Panc1 (cell line): ENCODE measurements at regions not wholly inside any gene's neighbourhood (a gene's known extent, or its start where the extent isn't known, plus 50 kb on each side); places are given as distances from the start of the nearest gene placed in this dataset.

ENCODE experiments used
- ATAC-seq: fragments of 200-7000 bp; cut with Tn5 transposase; 2 replicates; pipeline ENCODE4 v1.9.1; 2020; ENCODE audit warnings: mild to moderate bottlenecking, moderate library complexity
- BruUV-seq: library from RNA; stranded (reverse); fragments of 400-500 nt; replicated peaks from 2 replicates; lab custom pipeline; 2021; lab: Mats Ljungman, UMichigan
- CTCF ChIA-PET: fragments of 300-600 bp; sonication (Branson Sonifier 250); formaldehyde crosslinking; loops from one replicate; lab custom pipeline; 2022; ENCODE audit warnings: antibody characterized with exemption; lab: Charles Lee
- POLR2A ChIA-PET: fragments of 300-600 bp; sonication (Branson Sonifier 250); formaldehyde crosslinking; loops from one replicate; lab custom pipeline; 2022; ENCODE audit warnings: antibody characterized with exemption; lab: Charles Lee
- DNase-seq: peaks from one replicate; pipeline ENCODE4 v3.0.0-alpha.2; 2010; ENCODE audit warnings: low read depth, low spot score
- H3K27ac ChIP-seq: 2 replicates; pipeline ENCODE4 v1.5.1; 2011; ENCODE audit warnings: mild to moderate bottlenecking, low read length, inconsistent platforms
- H3K27me3 ChIP-seq: fragments of 200-500 bp; sonication (Bioruptor generic); 2 replicates; pipeline ENCODE4 v1.6.0; 2014; ENCODE audit warnings: low read length, inconsistent platforms; ENCODE audit not compliant: control insufficient read depth, insufficient read depth
- H3K36me3 ChIP-seq: fragments of 200-500 bp; sonication (Bioruptor generic); 2 replicates; pipeline ENCODE4 v1.5.1; 2014; ENCODE audit warnings: inconsistent platforms, mild to moderate bottlenecking, low read length, moderate library complexity; ENCODE audit not compliant: control insufficient read depth, insufficient read depth
- H3K4me1 ChIP-seq: 2 replicates; pipeline ENCODE4 v1.5.1; 2011; ENCODE audit warnings: inconsistent platforms, mild to moderate bottlenecking, low read length, moderate library complexity; ENCODE audit not compliant: control insufficient read depth, insufficient read depth
- H3K4me3 ChIP-seq, 2 experiments: 2 replicates each; pipeline ENCODE4 v1.5.1; 2011 to 2012; ENCODE audit warnings: low read depth in 2 of 2, low read length in 2 of 2, mild to moderate bottlenecking in 2 of 2, inconsistent platforms in 1 of 2, moderate library complexity in 1 of 2
- H3K9me3 ChIP-seq: fragments of 200-500 bp; sonication (Bioruptor generic); 2 replicates; pipeline ENCODE4 v1.5.1; 2014; ENCODE audit warnings: low read depth, mild to moderate bottlenecking, inconsistent platforms, low read length, moderate library complexity; ENCODE audit not compliant: control insufficient read depth, insufficient read depth
- CTCF ChIP-seq: fragments of 450-650 bp; IDR thresholded peaks from 2 replicates; pipeline ENCODE4 v1.5.1; 2017; ENCODE audit warnings: mild to moderate bottlenecking
- POLR2AphosphoS5 ChIP-seq: IDR thresholded peaks from 2 replicates; pipeline ENCODE4 v1.6.1; 2012; ENCODE audit warnings: mild to moderate bottlenecking, low read depth, low read length, moderate library complexity
- REST ChIP-seq, 2 experiments: IDR thresholded peaks; 2 replicates each; pipeline ENCODE4 v1.6.1; 2011 to 2012; ENCODE audit warnings: low read depth in 2 of 2, control low read depth in 1 of 2, low read length in 1 of 2, mild to moderate bottlenecking in 1 of 2, moderate library complexity in 1 of 2; ENCODE audit not compliant: insufficient read depth in 1 of 2
- SIN3A ChIP-seq: IDR thresholded peaks from 2 replicates; pipeline ENCODE4 v1.6.1; 2012; ENCODE audit warnings: low read depth, mild to moderate bottlenecking, low read length, moderate library complexity, borderline replicate concordance; ENCODE audit not compliant: insufficient read depth
- TCF7L2 ChIP-seq: IDR thresholded peaks from 2 replicates; pipeline ENCODE4 v1.6.1; 2011; ENCODE audit warnings: mild to moderate bottlenecking, low read depth, low read length, inconsistent platforms
- in situ Hi-C: cut with HindIII; loops from 2 replicates; pipeline ENCODE4 v1.10.0; 2016; ENCODE audit warnings: low sequenced_read_pairs, low pct_unique_long_range_greater_than_20kb
- intact Hi-C: fragments of 100-400 bp; cut with micrococcal nuclease; formaldehyde crosslinking; loops from one replicate; pipeline ENCODE4 v1.10.0; 2022; ENCODE audit not compliant: unreplicated experiment

- Histone ChIP-seq H3K27ac (no peak overlapping the region), H3K36me3 (no peaks in the 10 kb centered on the region), H3K4me3 (no peak overlapping the region), H3K27me3 (no peaks in the 10 kb centered on the region), H3K9me3 (no peaks in the 10 kb centered on the region), H3K4me1 (peaks cover 12% of the 10 kb centered on the region)
- TF ChIP-seq SIN3A (no peak), TCF7L2 (no peak), POLR2AphosphoS5 (no peak), CTCF (no peak), REST (IDR thresholded peaks at IDR 0.05; ENCODE audit: insufficient read depth in 1 of 2, low read depth in 2 of 2, low read length in 1 of 2) (no peak)
- ChIA-PET CTCF (no interaction called here), POLR2A (no interaction called here)
- in situ Hi-C loops (no loop called here), intact Hi-C loops (no loop called here)
- ATAC-seq (no peak), DNase-seq (no peak)
- BruUV-seq, result no TSS peak
These were observed 69.4 kb upstream of the GPC1 start for GRCh38 chr2:240365971-240366471.

- Histone ChIP-seq H3K4me1 (peaks cover 12% of the 10 kb centered on the region), H3K27ac (no peak overlapping the region), H3K4me3 (no peak overlapping the region), H3K36me3 (no peaks in the 10 kb centered on the region), H3K27me3 (no peaks in the 10 kb centered on the region), H3K9me3 (no peaks in the 10 kb centered on the region)
- DNase-seq (no peak), ATAC-seq (no peak)
- ChIA-PET POLR2A (no interaction called here), CTCF (no interaction called here)
- BruUV-seq, result no TSS peak
- intact Hi-C loops (no loop called here), in situ Hi-C loops (no loop called here)
- no peak for TF ChIP-seq SIN3A
- TF ChIP-seq POLR2AphosphoS5, result no peak
- TF ChIP-seq TCF7L2, result no peak
- TF ChIP-seq REST (IDR thresholded peaks at IDR 0.05; ENCODE audit: insufficient read depth in 1 of 2, low read depth in 2 of 2, low read length in 1 of 2), result no peak
- TF ChIP-seq CTCF, result no peak
These were observed 68.6 kb upstream of the GPC1 start for GRCh38 chr2:240366901-240367300.
